ENCODE measurements at regions not wholly inside any gene's neighbourhood (a gene's known extent, or its start where the extent isn't known, plus 50 kb on each side); places are given as distances from the start of the nearest gene placed in this dataset.
"Not testable (repeated sequence)": the region's sequence is repeated elsewhere in the genome, so short reads cannot be mapped to it uniquely, and the experiment has no call there.

DNA sequence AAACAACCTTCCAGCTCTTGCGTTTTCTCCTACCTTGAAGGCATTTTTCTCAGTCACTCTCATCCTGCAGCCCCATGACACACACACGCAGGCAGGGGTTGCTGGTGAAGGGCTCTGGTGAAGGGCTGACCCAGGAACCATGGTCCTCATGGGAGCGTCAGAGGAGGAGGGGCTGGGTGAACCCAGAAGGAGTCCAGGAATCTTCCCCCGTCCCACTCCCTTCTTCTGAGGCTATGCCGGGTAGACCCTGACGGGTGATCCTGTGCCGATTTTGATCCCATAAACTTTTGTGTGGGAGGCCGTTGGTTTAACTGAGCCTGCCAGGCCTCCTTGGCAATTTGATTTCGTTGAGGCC lies 278.4 kb upstream of the FOXF1 start:
- DNase-seq (ENCODE audit: low read depth): no peak

DNA sequence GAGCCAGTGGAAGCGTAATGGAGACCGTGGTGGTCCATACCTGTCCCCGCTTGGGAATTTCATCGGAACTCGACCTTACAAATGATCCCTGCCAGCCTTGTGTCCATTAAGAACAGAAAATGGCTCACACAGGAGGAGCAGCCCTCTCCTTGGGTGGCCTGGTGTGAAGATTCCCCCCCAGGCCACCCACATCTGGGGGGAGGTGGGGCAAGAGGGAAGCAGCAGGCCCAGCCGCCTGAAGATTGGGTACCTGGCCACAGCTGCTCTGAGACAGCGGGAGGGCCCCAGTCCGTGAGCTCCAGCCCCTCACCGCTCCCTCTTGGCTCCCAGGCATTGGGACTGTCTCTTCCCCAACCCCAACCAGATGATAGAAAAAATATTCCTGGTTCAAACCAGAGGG lies 277.8 kb upstream of the FOXF1 start:
- no peak for DNase-seq (ENCODE audit: low read depth)

GRCh38 chr16:86233506-86233905 lies 276.8 kb upstream of the FOXF1 start:
- not testable (repeated sequence) for DNase-seq (ENCODE audit: low read depth)

- no peak for DNase-seq (ENCODE audit: low read depth)
Measured at GRCh38 chr16:86239381-86239780, 270.9 kb upstream of the FOXF1 start.

DNA sequence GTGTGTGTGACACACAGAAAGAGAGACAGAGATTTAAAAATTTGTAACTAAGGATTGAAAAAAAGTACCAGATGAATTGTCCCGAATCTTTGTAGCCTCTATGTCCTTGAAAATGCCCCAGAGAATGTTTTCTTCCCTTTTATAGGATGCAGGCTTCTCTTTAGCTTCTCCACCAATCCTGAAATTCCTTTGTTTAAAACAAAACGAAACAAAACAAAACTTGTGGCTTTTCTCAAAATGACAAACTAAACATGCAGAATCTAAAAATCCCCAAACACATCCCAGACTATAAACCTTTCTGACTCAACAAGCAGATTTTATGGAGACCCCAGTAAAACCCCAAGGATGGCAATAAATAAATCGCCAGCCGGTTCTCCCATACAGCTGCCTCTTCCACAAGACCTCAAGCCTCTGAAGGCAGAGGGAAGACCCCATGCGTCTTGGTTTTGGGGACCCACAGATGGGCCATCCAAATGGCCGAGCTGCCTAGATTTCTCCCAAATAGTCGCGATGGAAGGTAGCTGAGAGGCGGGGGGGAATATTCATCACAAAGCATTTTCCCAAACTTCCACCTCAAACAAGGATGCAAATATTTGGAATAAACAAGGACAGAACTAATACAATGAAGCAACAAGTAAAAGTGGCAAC lies 269.5 kb upstream of the FOXF1 start:
- no peak for DNase-seq (ENCODE audit: low read depth)

DNA sequence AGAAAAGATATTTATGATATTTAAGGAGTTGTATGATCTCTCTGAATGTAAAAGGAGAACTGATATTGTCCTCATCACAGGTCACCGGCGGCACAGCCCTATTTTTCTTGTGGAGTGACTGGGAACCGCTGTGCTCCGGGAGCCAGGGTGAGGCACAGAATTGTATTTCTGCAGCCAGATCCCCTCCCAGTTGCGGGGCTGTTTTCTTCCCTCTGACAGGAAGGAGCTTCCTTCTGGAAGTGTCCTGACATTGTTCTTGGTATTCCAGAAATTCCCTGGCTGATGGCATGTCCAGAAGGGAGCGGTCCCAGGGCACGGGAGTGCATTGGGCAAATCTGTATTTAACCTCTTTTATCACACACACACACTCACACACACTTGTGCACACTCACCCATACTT lies 268.6 kb upstream of the FOXF1 start:
- DNase-seq (ENCODE audit: low read depth): no peak

DNA sequence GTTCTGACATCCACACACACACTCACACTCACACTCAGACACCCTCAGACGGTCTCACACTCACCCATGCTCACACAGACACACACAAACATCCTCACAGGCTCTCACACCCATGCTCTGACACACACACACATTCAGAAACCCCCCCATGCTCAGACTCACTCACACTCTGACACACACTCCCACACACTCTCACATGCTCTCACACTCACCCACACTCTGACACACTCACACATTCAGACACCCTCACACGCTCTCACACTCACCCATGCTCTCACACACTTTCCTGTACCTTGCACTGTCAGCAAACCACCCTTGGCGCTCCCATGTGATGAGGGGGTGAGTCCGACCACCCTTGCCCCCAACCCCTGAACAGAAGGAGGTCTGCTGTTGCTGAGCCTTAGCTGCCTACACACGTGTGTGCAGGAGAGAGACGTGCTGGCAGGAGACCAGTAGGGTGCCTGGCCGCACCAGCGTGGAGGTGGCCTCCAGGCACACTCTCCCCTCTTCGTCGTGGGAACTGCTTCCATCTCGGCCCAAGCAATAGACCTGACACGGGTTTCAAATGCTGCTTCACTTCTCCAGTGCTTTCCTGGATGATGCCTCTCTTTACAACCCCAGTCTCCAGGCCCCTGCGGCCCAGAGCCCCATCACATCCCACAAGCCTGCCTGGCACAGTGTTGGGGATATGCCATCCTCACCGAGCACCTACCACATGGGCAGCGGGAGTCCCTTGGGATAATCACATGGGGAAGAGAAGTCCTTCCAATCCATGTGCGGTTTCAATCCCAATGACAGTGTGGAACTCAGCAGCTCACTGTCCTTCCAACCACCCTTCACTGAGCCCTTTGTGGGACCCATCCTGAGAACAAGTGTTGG lies 267.8 kb upstream of the FOXF1 start:
- DNase-seq (ENCODE audit: low read depth): no peak

- DNase-seq (ENCODE audit: low read depth): no peak
Measured at GRCh38 chr16:86243123-86243473, 267.2 kb upstream of the FOXF1 start.

GRCh38 chr16:86243571-86244154 lies 266.7 kb upstream of the FOXF1 start:
- no peak for DNase-seq (ENCODE audit: low read depth)

GRCh38 chr16:86244158-86244557 lies 266.2 kb upstream of the FOXF1 start:
- no peak for DNase-seq (ENCODE audit: low read depth)

DNA sequence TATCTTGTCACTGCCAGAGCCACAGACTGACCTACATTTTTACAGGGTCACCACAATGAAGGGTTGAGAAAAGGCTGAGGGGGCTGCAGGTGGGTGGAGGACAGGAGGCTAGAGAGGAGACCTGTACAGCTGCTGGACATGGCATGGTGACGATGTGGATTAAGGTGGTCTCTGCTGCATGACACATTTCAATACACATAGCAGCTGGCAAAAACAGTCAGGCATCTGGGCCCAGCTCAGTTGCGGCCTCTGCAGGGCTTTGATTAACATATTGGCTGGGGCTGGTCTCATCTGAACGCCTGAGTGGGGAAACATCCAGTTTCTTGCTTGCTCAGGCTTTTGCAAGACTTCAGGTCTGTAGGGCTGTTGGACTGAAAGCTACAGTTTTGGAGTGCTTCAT lies 265.4 kb upstream of the FOXF1 start:
- no peak for DNase-seq (ENCODE audit: low read depth)

DNA sequence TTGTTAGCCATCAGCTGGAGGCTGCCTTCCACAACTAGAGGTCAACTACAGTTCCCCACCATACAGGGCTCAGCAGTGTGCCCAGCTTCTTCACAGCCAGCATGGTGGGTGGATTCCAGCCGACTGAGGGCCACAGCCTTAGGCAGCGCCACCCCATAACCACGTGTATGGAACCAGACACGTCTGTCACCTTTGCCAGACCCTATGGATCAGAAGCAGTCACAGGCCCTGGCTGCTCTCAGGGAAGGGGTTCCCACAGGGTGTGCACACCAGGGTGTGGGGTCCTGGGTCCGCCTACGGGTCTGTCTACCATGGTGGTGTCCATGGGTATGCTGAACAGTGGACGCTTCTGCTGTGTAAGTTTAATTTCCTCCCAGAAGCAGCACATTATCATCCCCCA lies 265.0 kb upstream of the FOXF1 start:
- no peak for DNase-seq (ENCODE audit: low read depth)

- no peak for DNase-seq (ENCODE audit: low read depth)
Measured at GRCh38 chr16:86245895-86246294, 264.4 kb upstream of the FOXF1 start.

GRCh38 chr16:86248310-86248905 lies 261.9 kb upstream of the FOXF1 start:
- DNase-seq (ENCODE audit: low read depth): no peak

GRCh38 chr16:86249631-86250030 lies 260.7 kb upstream of the FOXF1 start:
- DNase-seq (ENCODE audit: low read depth): no peak

DNA sequence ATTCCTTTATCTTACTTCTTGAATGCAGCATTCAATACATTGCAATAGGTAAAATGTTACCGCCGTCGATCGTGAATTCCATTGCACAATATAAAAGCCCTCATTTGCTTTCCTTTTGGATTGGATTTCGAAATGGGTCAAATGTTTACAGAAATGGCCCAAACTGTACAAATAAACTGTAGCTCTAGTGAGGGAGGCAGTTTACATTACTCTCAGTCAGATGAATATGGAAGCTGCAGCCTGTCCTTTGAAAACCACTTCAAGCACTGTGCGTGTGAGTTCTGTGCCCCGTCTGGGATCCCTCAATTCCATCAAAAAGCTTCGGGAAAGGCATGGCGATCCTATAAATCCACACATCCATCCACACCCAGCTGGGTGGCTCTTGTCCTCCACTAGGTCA lies 258.6 kb upstream of the FOXF1 start:
- DNase-seq (ENCODE audit: low read depth): no peak

GRCh38 chr16:86252596-86252995 lies 257.7 kb upstream of the FOXF1 start:
- no peak for DNase-seq (ENCODE audit: low read depth)

- no peak for DNase-seq (ENCODE audit: low read depth)
Measured at GRCh38 chr16:86255966-86256365, 254.4 kb upstream of the FOXF1 start.

DNA sequence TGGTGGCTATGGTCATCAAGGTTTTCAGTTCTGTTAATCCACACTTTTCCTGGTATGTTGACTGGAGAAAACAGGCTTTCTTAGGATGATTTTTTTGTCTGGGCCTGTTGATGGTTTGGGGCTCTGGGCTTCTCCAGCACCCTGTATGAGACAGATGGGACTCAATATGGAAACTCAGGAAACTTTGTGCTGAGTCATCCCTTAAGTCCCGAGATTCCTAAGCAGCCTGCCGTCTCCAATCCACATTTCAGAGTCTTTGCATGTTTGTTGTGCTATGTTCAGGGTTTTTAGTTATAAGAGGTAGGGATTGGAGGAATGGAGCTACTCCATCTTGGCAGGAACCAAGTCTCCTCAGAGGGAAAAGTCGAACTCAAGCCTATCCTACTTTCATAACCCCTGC lies 253.3 kb upstream of the FOXF1 start:
- no peak for DNase-seq (ENCODE audit: low read depth)

- no peak for DNase-seq (ENCODE audit: low read depth)
Measured at GRCh38 chr16:86257546-86257945, 252.8 kb upstream of the FOXF1 start.

DNA sequence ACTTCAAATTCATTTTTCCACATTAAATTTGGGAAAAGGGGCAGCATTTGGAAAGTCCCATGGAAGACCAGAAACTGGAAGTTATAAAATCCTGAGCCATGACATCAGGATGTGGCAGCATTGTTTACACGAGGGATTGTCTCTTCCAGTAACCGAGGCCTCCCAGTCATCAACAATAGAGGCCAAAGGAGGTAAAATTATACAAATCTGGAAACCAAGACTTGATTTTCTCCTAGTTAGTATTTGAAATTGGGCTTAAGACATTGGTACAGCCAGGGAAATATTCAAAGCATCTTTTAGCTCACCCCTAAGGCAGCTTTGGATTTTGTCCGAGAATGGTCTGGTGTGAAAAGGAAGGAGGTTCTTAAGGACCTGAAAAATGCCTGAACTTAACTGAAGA lies 251.6 kb upstream of the FOXF1 start:
- no peak for DNase-seq (ENCODE audit: low read depth)

- DNase-seq (ENCODE audit: low read depth): no peak
Measured at GRCh38 chr16:86259499-86259898, 250.8 kb upstream of the FOXF1 start.

DNA sequence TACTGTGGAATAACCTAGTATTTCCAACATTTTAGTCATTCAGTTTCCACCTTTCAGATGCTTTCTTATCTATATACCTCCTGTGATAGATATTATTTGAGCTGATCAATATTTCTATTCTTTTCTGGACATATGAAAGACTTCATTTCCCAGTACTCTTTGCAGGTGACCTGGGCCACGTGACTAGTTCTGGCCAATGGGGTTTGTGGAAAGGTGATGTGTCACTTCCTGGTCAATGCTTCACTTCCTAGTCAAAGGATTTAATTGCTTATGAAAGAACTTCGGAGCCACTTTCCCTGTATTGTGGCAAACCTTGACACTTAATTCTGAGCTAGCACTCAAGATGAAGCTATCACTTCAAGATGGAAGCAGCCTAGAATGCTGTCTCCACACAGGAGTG lies 248.9 kb upstream of the FOXF1 start:
- no peak for DNase-seq (ENCODE audit: low read depth)

All from activated gamma-delta T cell treated with anti-CD3 and anti-CD28 coated beads, Interleukin-2, amount 50 U/mL, for 16 hours (primary cell).